Endothelial cell (in vitro differentiated cells): ENCODE measurements at regions not wholly inside any gene's neighbourhood (a gene's known extent, or its start where the extent isn't known, plus 50 kb on each side); places are given as distances from the start of the nearest gene placed in this dataset.
"Not testable (repeated sequence)": the region's sequence is repeated elsewhere in the genome, so short reads cannot be mapped to it uniquely, and the experiment has no call there.

ENCODE experiments used
- DNase-seq: peaks from one replicate; pipeline ENCODE4 v3.0.0; 2021; ENCODE audit warnings: low spot score
- H3K27ac Mint-ChIP-seq: one replicate; pipeline ENCODE4 v1.8.0; 2021; ENCODE audit warnings: mixed read lengths, inconsistent platforms; ENCODE audit not compliant: unreplicated experiment
- H3K27me3 Mint-ChIP-seq: one replicate; pipeline ENCODE4 v1.8.0; 2021; ENCODE audit warnings: mild to moderate bottlenecking, moderate library complexity, mixed read lengths, inconsistent platforms; ENCODE audit not compliant: unreplicated experiment
- H3K36me3 Mint-ChIP-seq: one replicate; pipeline ENCODE4 v1.8.0; 2021; ENCODE audit warnings: mild to moderate bottlenecking, low read depth, mixed read lengths, inconsistent platforms; ENCODE audit not compliant: unreplicated experiment
- H3K4me1 Mint-ChIP-seq: one replicate; pipeline ENCODE4 v1.8.0; 2021; ENCODE audit warnings: mild to moderate bottlenecking, mixed read lengths, inconsistent platforms; ENCODE audit not compliant: unreplicated experiment
- H3K4me3 Mint-ChIP-seq: one replicate; pipeline ENCODE4 v1.8.0; 2021; ENCODE audit warnings: mild to moderate bottlenecking, mixed read lengths, inconsistent platforms; ENCODE audit not compliant: unreplicated experiment
- H3K9me3 Mint-ChIP-seq: one replicate; pipeline ENCODE4 v1.8.0; 2021; ENCODE audit warnings: mixed read lengths, inconsistent platforms; ENCODE audit not compliant: unreplicated experiment
- TF ChIP-seq, protein P1 (sequence below): fragments of 200-600 bp; sonication (generic); IDR thresholded peaks from one replicate; pipeline ENCODE4 v1.5.0; 2021; ENCODE audit warnings: antibody characterized with exemption; ENCODE audit not compliant: unreplicated experiment

DNA sequence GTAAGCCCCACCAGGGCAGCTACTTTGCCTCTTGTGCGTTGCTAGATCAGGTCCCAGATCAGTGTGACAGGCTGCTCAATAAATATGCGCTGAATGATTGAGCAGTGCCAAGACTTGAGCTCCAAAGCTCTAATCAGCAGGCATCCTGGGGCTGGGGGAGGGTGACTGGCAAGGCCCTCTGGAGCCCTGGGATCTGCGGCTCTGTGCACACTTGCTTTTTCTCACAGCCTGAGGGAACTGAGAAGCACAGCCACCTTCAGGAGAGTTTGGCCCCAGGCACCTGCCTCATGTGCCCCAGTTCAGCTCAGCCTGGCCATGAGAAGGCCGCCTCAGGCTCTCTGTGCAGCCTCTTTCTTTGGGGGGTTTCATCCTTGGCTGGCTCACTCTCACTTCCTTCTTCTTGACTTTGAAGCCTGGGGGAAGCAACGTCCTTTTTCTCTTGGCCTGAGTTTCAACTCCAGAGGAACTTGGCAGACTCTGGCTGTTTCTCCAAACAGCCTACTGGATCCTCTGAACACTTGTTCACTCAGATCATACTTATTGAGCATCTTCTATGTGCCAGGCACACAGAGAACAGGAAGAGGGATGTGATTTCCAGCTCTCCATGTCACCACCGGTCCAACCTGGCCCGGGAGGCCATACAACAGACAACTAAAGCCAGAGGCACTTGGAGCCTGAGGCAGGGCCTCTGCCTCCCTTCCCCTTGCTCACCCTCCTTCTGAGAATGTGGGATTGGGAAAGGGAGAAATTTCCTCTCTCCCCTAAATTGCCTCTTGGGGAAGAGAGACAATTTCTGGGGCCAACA lies 114.0 kb downstream of the VEGFA start:
- no peaks in the 10 kb centered on the region for H3K4me1 Mint-ChIP-seq
- no peaks in the 10 kb centered on the region for H3K36me3 Mint-ChIP-seq
- peaks cover 2% of the 10 kb centered on the region for H3K27me3 Mint-ChIP-seq
- TF ChIP-seq, protein P1, sequence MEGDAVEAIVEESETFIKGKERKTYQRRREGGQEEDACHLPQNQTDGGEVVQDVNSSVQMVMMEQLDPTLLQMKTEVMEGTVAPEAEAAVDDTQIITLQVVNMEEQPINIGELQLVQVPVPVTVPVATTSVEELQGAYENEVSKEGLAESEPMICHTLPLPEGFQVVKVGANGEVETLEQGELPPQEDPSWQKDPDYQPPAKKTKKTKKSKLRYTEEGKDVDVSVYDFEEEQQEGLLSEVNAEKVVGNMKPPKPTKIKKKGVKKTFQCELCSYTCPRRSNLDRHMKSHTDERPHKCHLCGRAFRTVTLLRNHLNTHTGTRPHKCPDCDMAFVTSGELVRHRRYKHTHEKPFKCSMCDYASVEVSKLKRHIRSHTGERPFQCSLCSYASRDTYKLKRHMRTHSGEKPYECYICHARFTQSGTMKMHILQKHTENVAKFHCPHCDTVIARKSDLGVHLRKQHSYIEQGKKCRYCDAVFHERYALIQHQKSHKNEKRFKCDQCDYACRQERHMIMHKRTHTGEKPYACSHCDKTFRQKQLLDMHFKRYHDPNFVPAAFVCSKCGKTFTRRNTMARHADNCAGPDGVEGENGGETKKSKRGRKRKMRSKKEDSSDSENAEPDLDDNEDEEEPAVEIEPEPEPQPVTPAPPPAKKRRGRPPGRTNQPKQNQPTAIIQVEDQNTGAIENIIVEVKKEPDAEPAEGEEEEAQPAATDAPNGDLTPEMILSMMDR: no peak
- no peaks in the 10 kb centered on the region for H3K9me3 Mint-ChIP-seq
- no peak for DNase-seq
- no peak overlapping the region for H3K27ac Mint-ChIP-seq
- H3K4me3 Mint-ChIP-seq: no peak overlapping the region

DNA sequence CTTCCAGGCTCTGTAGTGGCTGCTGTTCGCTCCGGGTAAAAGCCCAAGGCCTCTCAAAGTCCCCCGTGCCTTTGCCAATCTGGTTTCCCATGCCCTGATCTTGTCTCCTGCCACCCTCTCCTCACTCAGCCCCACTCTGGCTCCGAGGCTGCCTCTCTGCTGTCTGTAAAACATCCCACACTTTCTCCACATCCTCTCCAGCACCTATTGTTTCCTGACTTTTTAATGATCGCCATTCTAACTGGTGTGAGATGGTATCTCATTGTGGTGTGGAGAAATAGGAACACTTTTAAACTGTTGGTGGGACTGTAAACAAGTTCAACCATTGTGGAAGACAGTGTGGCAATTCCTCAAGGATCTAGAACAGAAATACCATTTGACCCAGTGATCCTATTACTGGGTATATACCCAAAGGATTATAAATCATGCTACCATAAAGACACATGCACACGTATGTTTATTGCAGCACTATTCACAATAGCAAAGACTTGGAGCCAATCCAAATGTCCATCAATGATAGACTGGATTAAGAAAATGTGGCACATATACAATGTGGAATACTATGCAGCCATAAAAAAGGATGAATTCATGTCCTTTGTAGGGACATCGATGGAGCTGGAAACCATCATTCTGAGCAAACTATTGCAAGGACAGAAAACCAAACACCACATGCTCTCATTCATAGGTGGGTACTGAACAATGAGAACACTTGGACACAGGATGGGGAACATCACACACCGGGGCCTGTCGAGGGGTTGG lies 112.9 kb downstream of the VEGFA start:
- not testable (repeated sequence) for H3K27me3 Mint-ChIP-seq, H3K4me3 Mint-ChIP-seq, H3K4me1 Mint-ChIP-seq, DNase-seq, H3K9me3 Mint-ChIP-seq, H3K36me3 Mint-ChIP-seq
- H3K27ac Mint-ChIP-seq: peak overlapping the region; percentile 66

DNA sequence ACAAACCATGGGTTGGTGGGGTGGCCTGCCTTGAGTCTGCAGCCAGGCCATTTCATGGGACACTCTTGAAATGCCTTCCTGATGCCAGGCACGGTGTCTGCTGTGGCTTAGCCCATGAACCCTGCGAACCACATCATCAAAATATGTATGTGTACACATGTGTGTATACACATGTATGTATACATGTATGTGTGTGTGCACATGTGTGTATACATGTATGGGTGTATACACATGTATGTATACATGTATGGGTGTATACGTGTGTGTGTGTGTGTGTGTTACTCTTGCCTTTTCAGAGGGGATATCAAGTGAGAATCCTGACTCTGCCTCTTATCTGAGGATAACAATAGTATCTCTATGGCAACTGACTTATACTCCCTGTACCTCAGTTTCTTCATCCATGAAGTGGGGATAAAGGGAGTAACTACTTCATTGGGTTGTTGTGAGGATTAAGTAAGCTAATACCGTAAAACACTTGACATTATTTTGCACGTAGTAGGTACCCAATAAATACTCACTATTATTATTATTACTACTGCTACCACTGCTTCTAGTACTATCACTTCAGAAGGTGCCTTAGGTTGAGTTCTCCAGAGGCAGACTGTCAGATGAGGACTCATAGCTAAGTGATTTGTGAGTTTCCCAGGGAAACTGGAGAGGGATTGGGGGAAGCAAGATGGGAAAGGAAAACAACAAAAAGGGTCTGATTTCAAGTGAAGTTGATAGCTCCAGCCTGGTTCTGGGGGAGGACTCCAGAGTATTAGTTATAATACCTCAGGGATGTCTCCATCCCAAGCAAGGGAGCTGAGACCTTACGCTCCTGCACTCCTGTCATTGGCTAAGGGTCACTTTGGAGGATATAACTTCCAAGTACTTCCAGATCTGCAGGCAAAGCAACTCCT lies 110.5 kb downstream of the VEGFA start:
- no peak overlapping the region for H3K27ac Mint-ChIP-seq
- no peaks in the 10 kb centered on the region for H3K27me3 Mint-ChIP-seq
- TF ChIP-seq, protein P1: no peak
- no peak for DNase-seq
- no peaks in the 10 kb centered on the region for H3K9me3 Mint-ChIP-seq
- H3K4me1 Mint-ChIP-seq: no peaks in the 10 kb centered on the region
- H3K36me3 Mint-ChIP-seq: no peaks in the 10 kb centered on the region
- no peak overlapping the region for H3K4me3 Mint-ChIP-seq

DNA sequence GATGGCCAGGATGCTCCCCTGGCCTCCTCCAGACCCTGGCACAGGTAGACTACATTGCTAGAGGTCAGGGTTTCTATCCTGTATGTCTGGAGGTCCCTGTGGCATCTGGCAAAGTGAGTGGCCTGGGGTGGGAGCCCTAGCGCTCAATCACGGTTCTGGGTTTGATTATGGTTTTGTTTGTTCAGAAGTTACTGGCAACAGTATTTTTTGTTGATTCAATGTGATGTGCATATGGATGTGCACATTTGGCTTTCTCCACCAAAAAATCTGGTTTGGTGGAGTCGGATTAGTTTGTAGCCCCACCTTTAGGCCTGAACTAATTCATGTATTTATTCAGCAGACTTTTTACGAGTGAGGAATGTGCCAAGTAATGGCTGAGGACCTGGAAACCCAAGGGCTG lies 109.7 kb downstream of the VEGFA start:
- H3K4me3 Mint-ChIP-seq: no peak overlapping the region
- no peaks in the 10 kb centered on the region for H3K9me3 Mint-ChIP-seq
- no peaks in the 10 kb centered on the region for H3K36me3 Mint-ChIP-seq
- H3K4me1 Mint-ChIP-seq: no peaks in the 10 kb centered on the region
- TF ChIP-seq, protein P1: no peak
- no peak overlapping the region for H3K27ac Mint-ChIP-seq
- H3K27me3 Mint-ChIP-seq: no peaks in the 10 kb centered on the region
- no peak for DNase-seq

DNA sequence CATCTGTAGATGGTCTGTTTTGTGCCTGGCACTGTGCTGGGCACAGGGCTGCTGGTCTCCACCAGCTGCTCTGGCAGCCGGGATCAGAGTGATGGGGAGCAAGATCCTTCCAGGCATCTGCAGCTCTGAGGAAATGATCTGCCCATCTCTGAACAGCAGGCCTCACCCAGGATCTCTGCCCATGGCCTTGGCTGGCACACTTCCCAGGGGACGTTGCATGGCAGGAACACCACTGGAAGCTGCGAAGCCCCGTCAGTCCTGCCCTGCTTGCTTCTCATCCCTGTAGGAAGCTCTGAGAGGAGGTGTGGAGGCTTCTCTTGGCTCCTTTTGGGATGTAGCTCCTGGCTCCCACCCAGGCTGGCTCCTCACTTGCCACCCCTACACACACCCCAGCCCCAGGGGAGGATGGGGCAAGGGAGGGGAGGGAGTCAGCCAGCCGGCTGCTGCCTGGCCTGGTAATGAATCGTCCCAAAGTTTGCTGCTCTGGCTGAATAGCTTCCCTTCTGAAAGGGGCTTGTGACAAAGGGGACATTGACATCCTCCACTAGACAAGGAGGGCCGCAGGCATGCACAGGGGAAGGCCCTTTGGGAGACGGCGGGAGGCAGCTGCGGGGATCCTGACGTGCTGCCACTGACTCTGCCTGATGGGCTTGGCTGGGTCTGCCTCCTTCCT lies 108.9 kb downstream of the VEGFA start:
- Mint-ChIP-seq H3K4me3 (no peak overlapping the region), H3K4me1 (no peaks in the 10 kb centered on the region), H3K36me3 (no peaks in the 10 kb centered on the region)

More for the DNA sequence above, 108.9 kb downstream of the VEGFA start:
- Mint-ChIP-seq H3K27me3 (peaks cover 1% of the 10 kb centered on the region), H3K27ac (no peak overlapping the region), H3K9me3 (no peaks in the 10 kb centered on the region)
- no peak for DNase-seq
- TF ChIP-seq, protein P1: no peak
